ENCODE measurements at regions not wholly inside any gene's neighbourhood (a gene's known extent, or its start where the extent isn't known, plus 50 kb on each side); places are given as distances from the start of the nearest gene placed in this dataset.

GRCh38 chr13:87877477-87877876, 206.3 kb downstream of the SLITRK5 start:
- TF ChIP-seq CTCF (IDR thresholded peaks at IDR 0.05) = no peak
- no peak for TF ChIP-seq POLR2A (IDR thresholded peaks at IDR 0.05)

Data from esophagus squamous epithelium (tissue), 4 donors.